OCI-LY3 (cell line): ENCODE measurements at regions not wholly inside any gene's neighbourhood (a gene's known extent, or its start where the extent isn't known, plus 50 kb on each side); places are given as distances from the start of the nearest gene placed in this dataset.

Experiments
- H2AFZ ChIP-seq: fragments of 200-600, 300-600 bp; shearing (Covaris generic); 2 replicates; pipeline ENCODE4 v1.6.0; 2014; ENCODE audit warnings: antibody characterized with exemption, low read depth, low read length
- H3K27ac ChIP-seq: fragments of 200-600, 300-600 bp; sonication (generic); 2 replicates; pipeline ENCODE4 v1.5.1; 2014; ENCODE audit warnings: mild to moderate bottlenecking, low read length, moderate library complexity, mixed read lengths
- H3K27me3 ChIP-seq: fragments of 200-600, 300-600 bp; sonication (generic); 2 replicates; pipeline ENCODE4 v1.6.1; 2014; ENCODE audit warnings: low read depth, low read length, mixed read lengths
- H3K36me3 ChIP-seq: fragments of 200-600, 300-600 bp; sonication (generic); replicated peaks from 2 replicates; pipeline ENCODE3; 2014; ENCODE audit warnings: low read depth, low read length, mixed read lengths
- H3K4me1 ChIP-seq: fragments of 300-600, 200-600 bp; sonication (generic); 2 replicates; pipeline ENCODE4 v1.6.1; 2014; ENCODE audit warnings: low read length, mixed read lengths
- H3K4me2 ChIP-seq: fragments of 200-600, 300-600 bp; sonication (generic); 2 replicates; pipeline ENCODE4 v1.6.1; 2014; ENCODE audit warnings: low read length, mixed read lengths
- H3K4me3 ChIP-seq: fragments of 300-600, 200-600 bp; sonication (generic); 2 replicates; pipeline ENCODE4 v1.5.1; 2014; ENCODE audit warnings: antibody characterized with exemption, mild to moderate bottlenecking, low read length, moderate library complexity
- H3K79me2 ChIP-seq: fragments of 300-600, 200-600 bp; shearing (Covaris generic); 2 replicates; pipeline ENCODE4 v1.6.1; 2014; ENCODE audit warnings: mild to moderate bottlenecking, low read length, mixed read lengths
- H3K9ac ChIP-seq: fragments of 300-600, 200-600 bp; shearing (Covaris generic); 2 replicates; pipeline ENCODE4 v1.6.0; 2014; ENCODE audit warnings: mild to moderate bottlenecking, low read length, moderate library complexity
- H3K9me3 ChIP-seq: fragments of 200-600, 300-600 bp; shearing (Covaris generic); 2 replicates; pipeline ENCODE4 v1.6.1; 2014; ENCODE audit warnings: low read length, mixed read lengths; ENCODE audit not compliant: insufficient read depth
- H4K20me1 ChIP-seq: fragments of 200-600, 300-600 bp; sonication (generic); 2 replicates; pipeline ENCODE4 v1.6.1; 2016; ENCODE audit warnings: low read length, mixed read lengths; ENCODE audit not compliant: insufficient read depth
- EZH2phosphoT487 ChIP-seq: fragments of 200-600 bp; shearing (Covaris generic); IDR thresholded peaks from 2 replicates; pipeline ENCODE4 v1.6.1; 2018; ENCODE audit warnings: antibody characterized with exemption, mixed run types, low read depth
- TF ChIP-seq, protein P1 (sequence below): fragments of 200-600, 300-600 bp; sonication (generic); IDR thresholded peaks from 2 replicates; pipeline ENCODE4 v1.5.1; 2014; ENCODE audit warnings: antibody characterized with exemption, low read length, low read depth

- Histone ChIP-seq H3K79me2 (no peaks in the 10 kb centered on the region), H3K36me3 (no peaks in the 10 kb centered on the region), H4K20me1 (no peaks in the 10 kb centered on the region), H3K27me3 (no peaks in the 10 kb centered on the region), H3K4me2 (no peak overlapping the region), H3K9ac (no peak overlapping the region), H3K27ac (no peak overlapping the region), H2AFZ (no peak overlapping the region), H3K9me3 (no peaks in the 10 kb centered on the region), H3K4me3 (no peak overlapping the region), H3K4me1 (peaks cover 11% of the 10 kb centered on the region)
- TF ChIP-seq, protein P1, sequence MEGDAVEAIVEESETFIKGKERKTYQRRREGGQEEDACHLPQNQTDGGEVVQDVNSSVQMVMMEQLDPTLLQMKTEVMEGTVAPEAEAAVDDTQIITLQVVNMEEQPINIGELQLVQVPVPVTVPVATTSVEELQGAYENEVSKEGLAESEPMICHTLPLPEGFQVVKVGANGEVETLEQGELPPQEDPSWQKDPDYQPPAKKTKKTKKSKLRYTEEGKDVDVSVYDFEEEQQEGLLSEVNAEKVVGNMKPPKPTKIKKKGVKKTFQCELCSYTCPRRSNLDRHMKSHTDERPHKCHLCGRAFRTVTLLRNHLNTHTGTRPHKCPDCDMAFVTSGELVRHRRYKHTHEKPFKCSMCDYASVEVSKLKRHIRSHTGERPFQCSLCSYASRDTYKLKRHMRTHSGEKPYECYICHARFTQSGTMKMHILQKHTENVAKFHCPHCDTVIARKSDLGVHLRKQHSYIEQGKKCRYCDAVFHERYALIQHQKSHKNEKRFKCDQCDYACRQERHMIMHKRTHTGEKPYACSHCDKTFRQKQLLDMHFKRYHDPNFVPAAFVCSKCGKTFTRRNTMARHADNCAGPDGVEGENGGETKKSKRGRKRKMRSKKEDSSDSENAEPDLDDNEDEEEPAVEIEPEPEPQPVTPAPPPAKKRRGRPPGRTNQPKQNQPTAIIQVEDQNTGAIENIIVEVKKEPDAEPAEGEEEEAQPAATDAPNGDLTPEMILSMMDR, result no peak
- no peak for TF ChIP-seq EZH2phosphoT487
These were observed 997.9 kb upstream of the FLRT2 start for GRCh38 chr14:84532016-84532415.

DNA sequence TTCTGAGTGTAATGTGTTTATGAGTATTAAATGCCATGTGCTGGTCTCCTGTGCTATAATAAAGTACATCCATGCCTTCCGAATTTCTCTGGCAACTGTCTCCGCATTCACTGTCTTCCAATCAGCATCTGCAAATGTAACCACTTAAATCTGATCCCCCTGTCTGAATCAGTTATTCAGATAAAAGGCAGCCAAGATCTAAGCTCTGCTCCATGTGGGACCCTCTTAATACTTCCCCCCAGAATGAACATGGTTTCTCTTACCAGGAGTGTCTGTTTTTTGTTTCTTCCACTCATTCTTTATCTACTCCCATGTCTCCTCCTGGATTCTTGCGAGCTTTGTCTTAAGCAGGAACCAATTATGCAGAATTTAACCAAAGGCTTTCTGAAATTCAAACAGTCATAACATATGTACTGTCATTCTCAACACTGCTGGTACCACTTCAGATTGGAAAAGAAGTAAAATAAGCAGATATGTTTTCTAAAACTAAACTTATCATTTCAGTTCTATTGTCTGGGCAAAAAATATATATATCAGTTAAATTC is 996.7 kb upstream of the FLRT2 start:
- Histone ChIP-seq H3K79me2 (no peaks in the 10 kb centered on the region), H3K4me2 (no peak overlapping the region), H3K4me3 (no peak overlapping the region), H3K36me3 (no peaks in the 10 kb centered on the region), H3K27me3 (no peaks in the 10 kb centered on the region), H3K4me1 (peaks cover 11% of the 10 kb centered on the region), H2AFZ (no peak overlapping the region), H3K9me3 (no peaks in the 10 kb centered on the region), H3K9ac (no peak overlapping the region), H4K20me1 (no peaks in the 10 kb centered on the region), H3K27ac (no peak overlapping the region)
- TF ChIP-seq, protein P1, result no peak
- TF ChIP-seq EZH2phosphoT487, result no peak

DNA sequence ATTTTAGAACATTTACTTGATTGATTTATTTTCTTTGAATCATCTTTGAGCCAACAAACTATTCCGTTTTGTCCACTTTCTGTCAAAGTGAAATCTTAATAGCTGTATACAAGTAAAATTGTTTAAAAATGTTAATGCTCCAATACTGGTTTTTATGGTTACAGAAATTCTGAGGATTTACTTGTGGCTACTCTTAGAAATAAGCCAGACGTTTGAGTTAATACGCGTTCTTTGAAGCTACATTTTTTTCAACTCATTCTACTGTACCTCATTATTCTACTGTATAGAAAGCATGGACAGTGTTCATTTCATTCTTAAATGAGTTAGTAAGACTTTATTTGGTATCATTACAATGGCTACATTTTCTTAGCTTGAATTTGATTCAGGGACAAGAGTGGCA is 996.2 kb upstream of the FLRT2 start:
- Histone ChIP-seq H3K36me3 (no peaks in the 10 kb centered on the region), H3K4me3 (no peak overlapping the region), H3K9me3 (no peaks in the 10 kb centered on the region), H3K4me1 (peaks cover 11% of the 10 kb centered on the region), H2AFZ (no peak overlapping the region), H3K9ac (no peak overlapping the region), H3K79me2 (no peaks in the 10 kb centered on the region), H3K4me2 (no peak overlapping the region), H3K27ac (no peak overlapping the region), H3K27me3 (no peaks in the 10 kb centered on the region), H4K20me1 (no peaks in the 10 kb centered on the region)
- TF ChIP-seq EZH2phosphoT487, result no peak

- TF ChIP-seq, protein P1, result no peak
- no peak for TF ChIP-seq EZH2phosphoT487
- H4K20me1 ChIP-seq, result no peaks in the 10 kb centered on the region
- H3K79me2 ChIP-seq, result no peaks in the 10 kb centered on the region
These were observed 994.5 kb upstream of the FLRT2 start for GRCh38 chr14:84535484-84535883.

DNA sequence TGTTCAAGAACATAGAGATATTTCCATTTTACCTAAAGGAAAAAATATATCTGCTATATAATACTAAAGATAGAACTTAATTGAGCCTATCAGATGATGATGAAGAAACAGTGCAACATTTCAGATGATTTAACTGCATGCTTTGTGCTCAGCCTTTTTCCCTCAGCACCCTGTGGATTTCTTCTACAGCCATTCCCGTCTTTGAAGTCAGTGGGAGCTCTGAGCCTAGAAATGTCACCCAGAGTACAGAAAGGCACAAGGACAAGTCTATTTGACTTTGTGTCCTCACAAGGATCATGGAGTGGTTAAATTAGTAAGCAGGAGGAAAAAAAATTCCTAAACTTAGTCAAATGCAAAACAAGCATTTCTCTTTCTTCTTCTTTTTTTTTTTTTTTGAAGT is 994.0 kb upstream of the FLRT2 start:
- Histone ChIP-seq H3K79me2 (no peaks in the 10 kb centered on the region), H3K4me2 (peak overlapping the region; percentile 12; the same call in 1 of the 2 replicates), H3K4me1 (peaks cover 11% of the 10 kb centered on the region), H2AFZ (no peak overlapping the region), H3K9me3 (no peaks in the 10 kb centered on the region), H3K9ac (no peak overlapping the region), H3K27ac (no peak overlapping the region), H4K20me1 (no peaks in the 10 kb centered on the region), H3K36me3 (no peaks in the 10 kb centered on the region), H3K4me3 (no peak overlapping the region), H3K27me3 (no peaks in the 10 kb centered on the region)
- TF ChIP-seq, protein P1, result peak; percentile 22
- TF ChIP-seq EZH2phosphoT487, result no peak

More at GRCh38 chr14:84535484-84535883, 994.5 kb upstream of the FLRT2 start:
- Histone ChIP-seq H3K27me3 (no peaks in the 10 kb centered on the region), H3K4me2 (no peak overlapping the region), H2AFZ (no peak overlapping the region), H3K9ac (no peak overlapping the region), H3K9me3 (no peaks in the 10 kb centered on the region), H3K4me1 (peaks cover 11% of the 10 kb centered on the region), H3K4me3 (no peak overlapping the region), H3K27ac (no peak overlapping the region), H3K36me3 (no peaks in the 10 kb centered on the region)
